K562 (cell line): ENCODE measurements at regions not wholly inside any gene's neighbourhood (a gene's known extent, or its start where the extent isn't known, plus 50 kb on each side); places are given as distances from the start of the nearest gene placed in this dataset.

ENCODE experiments used
- CTCF ChIP-seq, 3 experiments: IDR thresholded peaks in 2 of 3; conservative IDR thresholded peaks in 1 of 3; 2 replicates each; pipeline ENCODE4 v1.5.1; 2011 to 2012; ENCODE audit warnings: low read length in 3 of 3, mild to moderate bottlenecking in 3 of 3, control low read depth in 2 of 3, improper control_type of control experiment in 1 of 3, inconsistent platforms in 1 of 3, low read depth in 1 of 3, mixed read lengths in 1 of 3, moderate library complexity in 1 of 3; ENCODE audit not compliant: insufficient read depth in 2 of 3
- TF ChIP-seq, protein P1 (sequence below), 2 experiments: fragments of 450-650 bp; formaldehyde crosslinking in 1 of 2; IDR thresholded peaks; 2 replicates each; pipeline versions ENCODE4 v1.4.0 to v1.6.1; 2014 to 2020; ENCODE audit warnings: mild to moderate bottlenecking in 2 of 2, borderline replicate concordance in 1 of 2, low read depth in 1 of 2

- TF ChIP-seq CTCF (IDR thresholded peaks at IDR 0.05 in 2 of 3, conservative IDR thresholded peaks at IDR 0.05 in 1 of 3; ENCODE audit: insufficient read depth in 2 of 3, low read depth in 1 of 3, low read length in 3 of 3): peak; percentile 88 to 91 (median 90)
- TF ChIP-seq, protein P1, sequence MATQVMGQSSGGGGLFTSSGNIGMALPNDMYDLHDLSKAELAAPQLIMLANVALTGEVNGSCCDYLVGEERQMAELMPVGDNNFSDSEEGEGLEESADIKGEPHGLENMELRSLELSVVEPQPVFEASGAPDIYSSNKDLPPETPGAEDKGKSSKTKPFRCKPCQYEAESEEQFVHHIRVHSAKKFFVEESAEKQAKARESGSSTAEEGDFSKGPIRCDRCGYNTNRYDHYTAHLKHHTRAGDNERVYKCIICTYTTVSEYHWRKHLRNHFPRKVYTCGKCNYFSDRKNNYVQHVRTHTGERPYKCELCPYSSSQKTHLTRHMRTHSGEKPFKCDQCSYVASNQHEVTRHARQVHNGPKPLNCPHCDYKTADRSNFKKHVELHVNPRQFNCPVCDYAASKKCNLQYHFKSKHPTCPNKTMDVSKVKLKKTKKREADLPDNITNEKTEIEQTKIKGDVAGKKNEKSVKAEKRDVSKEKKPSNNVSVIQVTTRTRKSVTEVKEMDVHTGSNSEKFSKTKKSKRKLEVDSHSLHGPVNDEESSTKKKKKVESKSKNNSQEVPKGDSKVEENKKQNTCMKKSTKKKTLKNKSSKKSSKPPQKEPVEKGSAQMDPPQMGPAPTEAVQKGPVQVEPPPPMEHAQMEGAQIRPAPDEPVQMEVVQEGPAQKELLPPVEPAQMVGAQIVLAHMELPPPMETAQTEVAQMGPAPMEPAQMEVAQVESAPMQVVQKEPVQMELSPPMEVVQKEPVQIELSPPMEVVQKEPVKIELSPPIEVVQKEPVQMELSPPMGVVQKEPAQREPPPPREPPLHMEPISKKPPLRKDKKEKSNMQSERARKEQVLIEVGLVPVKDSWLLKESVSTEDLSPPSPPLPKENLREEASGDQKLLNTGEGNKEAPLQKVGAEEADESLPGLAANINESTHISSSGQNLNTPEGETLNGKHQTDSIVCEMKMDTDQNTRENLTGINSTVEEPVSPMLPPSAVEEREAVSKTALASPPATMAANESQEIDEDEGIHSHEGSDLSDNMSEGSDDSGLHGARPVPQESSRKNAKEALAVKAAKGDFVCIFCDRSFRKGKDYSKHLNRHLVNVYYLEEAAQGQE (IDR thresholded peaks at IDR 0.05; ENCODE audit: borderline replicate concordance): peak; percentile 68
- TF ChIP-seq, protein P1 (CRISPR knock-in tag; IDR thresholded peaks at IDR 0.05; ENCODE audit: low read depth): no peak
Measured at GRCh38 chr12:127381043-127381668, 885.8 kb upstream of the TMEM132C start (continued).
